ENCODE measurements at regions not wholly inside any gene's neighbourhood (a gene's known extent, or its start where the extent isn't known, plus 50 kb on each side); places are given as distances from the start of the nearest gene placed in this dataset.

GRCh38 chr4:180766045-180766444 is 1477.2 kb upstream of the TENM3 start:
- H2AK5ac ChIP-seq (ENCODE audit: low read depth, low read length): no peak overlapping the region
- H3K18ac ChIP-seq (ENCODE audit: low read depth, low read length): no peak overlapping the region
- H2BK120ac ChIP-seq (ENCODE audit: low read depth, low read length): no peak overlapping the region
- BruUV-seq (replicated peaks): no TSS peak
- no peak overlapping the region for H3K4ac ChIP-seq (ENCODE audit: low read depth, low read length)
- no peak overlapping the region for H4K91ac ChIP-seq (ENCODE audit: insufficient read depth, low read depth, low read length)
- no peak overlapping the region for H3K14ac ChIP-seq (replicated peaks; ENCODE audit: low read depth, low read length)
- DNase-seq: no peak
- CTCF ChIA-PET: no interaction called here
- H3K4me1 ChIP-seq (ENCODE audit: control insufficient read depth, insufficient read depth, low read length): no peaks in the 10 kb centered on the region
- no peak overlapping the region for H2AFZ ChIP-seq (replicated peaks; ENCODE audit: low read length, poor library complexity)
- H3K79me1 ChIP-seq (ENCODE audit: low read depth in 1 of 2, low read length in 2 of 2): no peaks in the 10 kb centered on the region
- no peak overlapping the region for H3K56ac ChIP-seq (ENCODE audit: extremely low read depth, insufficient read depth, low read length)
- H3K23ac ChIP-seq (ENCODE audit: low read depth, low read length): no peak overlapping the region
- H4K5ac ChIP-seq (ENCODE audit: low read depth, low read length): no peak overlapping the region
- H3K4me2 ChIP-seq (ENCODE audit: low read depth, low read length): no peak overlapping the region
- H3K9me3 ChIP-seq (ENCODE audit: control insufficient read depth, insufficient read depth, low read length): no peaks in the 10 kb centered on the region
- no peaks in the 10 kb centered on the region for H4K20me1 ChIP-seq (ENCODE audit: insufficient read depth, low read length)
- H3K27me3 ChIP-seq (ENCODE audit: control insufficient read depth, insufficient read depth, low read length): no peaks in the 10 kb centered on the region
- dilution Hi-C loops (cut with HindIII; ENCODE audit: low sequenced_read_pairs, unreplicated experiment): no loop called here
- H3K36me3 ChIP-seq (ENCODE audit: control insufficient read depth, insufficient read depth, low read length): no peaks in the 10 kb centered on the region
- in situ Hi-C loops (cut with MboI; ENCODE audit: low sequenced_read_pairs): no loop called here
- H3K4me3 ChIP-seq (ENCODE audit: insufficient read depth, low read depth, low read length): no peak overlapping the region
- WGBS, 2 experiments (ENCODE audit: extremely low coverage in 2 of 2, insufficient read length in 1 of 2): no CpG with 5 or more reads among the region's 5 CpGs
- no peak overlapping the region for H2AK9ac ChIP-seq (replicated peaks; ENCODE audit: low read depth, low read length, poor library complexity)
- H2BK5ac ChIP-seq (ENCODE audit: low read depth, low read length, poor library complexity, severe bottlenecking): no peak overlapping the region
- POLR2A ChIA-PET (ENCODE audit: unreplicated experiment): no interaction called here
- H4K8ac ChIP-seq (ENCODE audit: low read depth in 2 of 2, low read length in 2 of 2): no peak overlapping the region
- TF ChIP-seq BHLHE40 (IDR thresholded peaks at IDR 0.05; ENCODE audit: low read depth, low read length): no peak
- TF ChIP-seq SMC3 (IDR thresholded peaks at IDR 0.05; ENCODE audit: low read depth, low read length): no peak
- no peak for TF ChIP-seq ELK1 (IDR thresholded peaks at IDR 0.05; ENCODE audit: borderline replicate concordance, low read depth, low read length)
- TF ChIP-seq RAD21 (IDR thresholded peaks at IDR 0.05; ENCODE audit: low read length): no peak
- no peak for TF ChIP-seq RCOR1 (IDR thresholded peaks at IDR 0.05; ENCODE audit: insufficient replicate concordance, low read length)
- H2BK15ac ChIP-seq (ENCODE audit: low read depth, low read length): no peak overlapping the region
- H3K9ac ChIP-seq (ENCODE audit: low read depth, low read length): no peak overlapping the region
- H3K9me1 ChIP-seq (ENCODE audit: insufficient read depth, low read length): no peaks in the 10 kb centered on the region
- no peak overlapping the region for H2BK20ac ChIP-seq (ENCODE audit: low read depth, low read length)
- ATAC-seq (ENCODE audit: low read depth): no peak
- intact Hi-C loops (cut with micrococcal nuclease): no loop called here
- H3K27ac ChIP-seq (ENCODE audit: insufficient read depth, low read length): no peak overlapping the region

Data from IMR-90 (cell line).